Chondrocyte (in vitro differentiated cells): ENCODE measurements at regions not wholly inside any gene's neighbourhood (a gene's known extent, or its start where the extent isn't known, plus 50 kb on each side); places are given as distances from the start of the nearest gene placed in this dataset.

Source experiments
- DNase-seq: peaks from one replicate; pipeline ENCODE4 v3.0.0; 2021; ENCODE audit warnings: mixed read lengths, low spot score
- H3K27ac Mint-ChIP-seq: one replicate; pipeline ENCODE4 v1.8.0; 2021; ENCODE audit warnings: mild to moderate bottlenecking, moderate library complexity, mixed read lengths; ENCODE audit not compliant: unreplicated experiment
- H3K27me3 Mint-ChIP-seq: 2 replicates; pipeline ENCODE4 v1.8.0; 2021; ENCODE audit warnings: low read depth, mixed read lengths
- H3K36me3 Mint-ChIP-seq: 2 replicates; pipeline ENCODE4 v1.8.0; 2021; ENCODE audit warnings: low read depth, mixed read lengths
- H3K4me1 Mint-ChIP-seq: 2 replicates; pipeline ENCODE4 v1.8.0; 2021; ENCODE audit warnings: low read depth, mild to moderate bottlenecking, mixed read lengths
- H3K4me3 Mint-ChIP-seq: one replicate; pipeline ENCODE4 v1.8.0; 2021; ENCODE audit warnings: mild to moderate bottlenecking, moderate library complexity, mixed read lengths; ENCODE audit not compliant: unreplicated experiment
- H3K9me3 Mint-ChIP-seq: 2 replicates; pipeline ENCODE4 v1.8.0; 2021; ENCODE audit warnings: low read depth, mixed read lengths
- TF ChIP-seq, protein P1 (sequence below): fragments of 200-600 bp; sonication (generic); IDR thresholded peaks from 2 replicates; pipeline ENCODE4 v1.5.0; 2021; ENCODE audit warnings: antibody characterized with exemption, mild to moderate bottlenecking, moderate library complexity

DNA sequence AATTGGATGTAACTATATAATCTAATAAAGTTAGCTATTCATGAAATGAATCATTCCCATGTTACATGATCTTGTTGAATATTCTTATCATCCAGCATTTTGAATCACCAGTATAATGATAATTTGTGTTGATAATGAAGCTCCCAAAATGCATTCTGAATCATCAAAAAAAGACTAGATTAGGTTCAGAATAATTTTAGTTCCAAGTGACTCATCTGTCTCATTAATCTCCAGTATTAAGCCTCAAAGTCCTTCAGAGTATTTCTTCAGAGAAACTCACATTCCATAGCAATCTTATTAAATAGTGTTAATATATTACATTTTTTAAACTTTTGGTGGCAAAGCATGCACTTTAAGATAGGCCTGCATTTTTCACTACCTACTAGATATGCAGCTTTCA is 207.5 kb downstream of the SLITRK5 start:
- H3K27me3 Mint-ChIP-seq = no peaks in the 10 kb centered on the region
- no peak overlapping the region for H3K27ac Mint-ChIP-seq
- DNase-seq = no peak
- no peaks in the 10 kb centered on the region for H3K36me3 Mint-ChIP-seq
- TF ChIP-seq, protein P1, sequence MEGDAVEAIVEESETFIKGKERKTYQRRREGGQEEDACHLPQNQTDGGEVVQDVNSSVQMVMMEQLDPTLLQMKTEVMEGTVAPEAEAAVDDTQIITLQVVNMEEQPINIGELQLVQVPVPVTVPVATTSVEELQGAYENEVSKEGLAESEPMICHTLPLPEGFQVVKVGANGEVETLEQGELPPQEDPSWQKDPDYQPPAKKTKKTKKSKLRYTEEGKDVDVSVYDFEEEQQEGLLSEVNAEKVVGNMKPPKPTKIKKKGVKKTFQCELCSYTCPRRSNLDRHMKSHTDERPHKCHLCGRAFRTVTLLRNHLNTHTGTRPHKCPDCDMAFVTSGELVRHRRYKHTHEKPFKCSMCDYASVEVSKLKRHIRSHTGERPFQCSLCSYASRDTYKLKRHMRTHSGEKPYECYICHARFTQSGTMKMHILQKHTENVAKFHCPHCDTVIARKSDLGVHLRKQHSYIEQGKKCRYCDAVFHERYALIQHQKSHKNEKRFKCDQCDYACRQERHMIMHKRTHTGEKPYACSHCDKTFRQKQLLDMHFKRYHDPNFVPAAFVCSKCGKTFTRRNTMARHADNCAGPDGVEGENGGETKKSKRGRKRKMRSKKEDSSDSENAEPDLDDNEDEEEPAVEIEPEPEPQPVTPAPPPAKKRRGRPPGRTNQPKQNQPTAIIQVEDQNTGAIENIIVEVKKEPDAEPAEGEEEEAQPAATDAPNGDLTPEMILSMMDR = no peak
- no peak overlapping the region for H3K4me3 Mint-ChIP-seq
- no peaks in the 10 kb centered on the region for H3K4me1 Mint-ChIP-seq
- H3K9me3 Mint-ChIP-seq = no peaks in the 10 kb centered on the region

DNA sequence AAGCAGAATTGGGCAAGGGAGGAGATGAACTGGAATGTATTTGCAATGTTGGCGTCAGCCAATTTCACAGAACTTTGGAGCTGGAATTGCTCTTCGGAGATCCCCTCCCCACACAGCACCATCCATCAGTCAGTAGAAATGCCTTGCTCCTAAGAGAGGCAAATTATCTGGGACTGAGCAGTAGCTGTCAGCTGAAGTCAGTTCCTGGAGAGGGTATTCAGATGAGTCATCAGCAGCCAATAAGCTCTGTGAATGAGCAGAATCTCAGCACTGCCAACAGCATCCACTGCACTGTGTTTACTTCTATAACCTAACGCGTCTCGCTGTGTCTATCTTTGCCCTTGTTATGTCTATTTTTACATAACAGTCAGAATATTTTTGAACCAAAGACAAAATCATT is 213.7 kb downstream of the SLITRK5 start:
- no peak for DNase-seq
- Mint-ChIP-seq H3K27me3 (no peaks in the 10 kb centered on the region), H3K4me3 (no peak overlapping the region), H3K4me1 (no peaks in the 10 kb centered on the region), H3K36me3 (no peaks in the 10 kb centered on the region), H3K27ac (no peak overlapping the region), H3K9me3 (no peaks in the 10 kb centered on the region)
- TF ChIP-seq, protein P1 = no peak

DNA sequence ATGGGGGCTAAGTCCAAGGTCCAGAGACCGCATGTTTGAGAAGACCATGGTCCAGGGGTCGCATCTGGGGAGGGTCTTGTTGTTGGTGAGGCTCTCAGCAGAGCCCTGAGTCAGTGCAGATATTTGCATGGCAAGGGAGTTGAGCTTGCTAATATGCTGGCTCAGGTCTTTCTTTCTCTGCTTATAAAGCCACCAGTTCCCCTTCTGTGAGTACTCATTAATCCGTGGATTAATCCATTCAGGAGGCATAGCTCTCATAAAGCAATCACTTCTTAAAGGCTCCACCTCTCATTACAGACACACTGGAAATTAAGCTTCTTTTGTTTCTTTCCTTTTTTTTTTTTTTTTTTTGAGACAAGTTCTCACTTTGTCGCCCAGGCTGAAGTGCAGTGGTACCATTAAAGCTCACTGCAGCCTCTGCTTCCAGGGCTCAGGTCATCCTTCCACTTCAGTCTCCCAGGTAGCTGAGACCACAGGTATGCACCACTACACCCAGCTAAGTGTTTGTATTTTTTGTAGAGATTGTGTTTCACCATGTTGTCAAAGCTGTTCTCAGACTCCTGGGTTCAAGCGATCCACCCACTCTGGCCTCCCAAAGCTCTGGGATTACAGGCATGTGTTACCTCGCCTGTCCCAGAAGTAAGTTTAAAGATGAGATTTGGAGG is 216.4 kb downstream of the SLITRK5 start:
- TF ChIP-seq, protein P1 = no peak
- Mint-ChIP-seq H3K27ac (no peak overlapping the region), H3K9me3 (no peaks in the 10 kb centered on the region), H3K4me1 (no peaks in the 10 kb centered on the region), H3K4me3 (no peak overlapping the region), H3K27me3 (no peaks in the 10 kb centered on the region), H3K36me3 (no peaks in the 10 kb centered on the region)
- DNase-seq = no peak

DNA sequence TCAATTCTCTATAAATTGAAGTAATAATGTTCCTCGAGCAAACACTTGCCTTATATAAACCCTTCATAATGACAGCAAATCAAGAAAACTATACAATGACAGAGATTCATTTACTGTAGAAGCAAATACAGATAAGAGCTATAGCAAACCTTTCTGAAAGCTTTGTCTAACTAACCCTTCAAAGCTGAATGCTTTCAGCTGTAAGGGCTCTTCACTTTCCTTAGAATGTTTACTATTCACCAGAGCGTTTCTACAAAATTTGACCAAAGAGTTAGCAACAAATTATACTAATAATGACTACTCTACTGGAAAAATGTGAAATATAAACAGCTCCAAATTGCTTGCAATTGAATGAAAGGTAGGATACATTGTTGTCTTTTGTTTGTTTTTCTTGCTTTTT is 218.1 kb downstream of the SLITRK5 start:
- no peak overlapping the region for H3K4me3 Mint-ChIP-seq
- no peaks in the 10 kb centered on the region for H3K9me3 Mint-ChIP-seq
- H3K27ac Mint-ChIP-seq = no peak overlapping the region
- H3K27me3 Mint-ChIP-seq = no peaks in the 10 kb centered on the region
- TF ChIP-seq, protein P1 = no peak
- no peak for DNase-seq
- H3K36me3 Mint-ChIP-seq = no peaks in the 10 kb centered on the region
- no peaks in the 10 kb centered on the region for H3K4me1 Mint-ChIP-seq

DNA sequence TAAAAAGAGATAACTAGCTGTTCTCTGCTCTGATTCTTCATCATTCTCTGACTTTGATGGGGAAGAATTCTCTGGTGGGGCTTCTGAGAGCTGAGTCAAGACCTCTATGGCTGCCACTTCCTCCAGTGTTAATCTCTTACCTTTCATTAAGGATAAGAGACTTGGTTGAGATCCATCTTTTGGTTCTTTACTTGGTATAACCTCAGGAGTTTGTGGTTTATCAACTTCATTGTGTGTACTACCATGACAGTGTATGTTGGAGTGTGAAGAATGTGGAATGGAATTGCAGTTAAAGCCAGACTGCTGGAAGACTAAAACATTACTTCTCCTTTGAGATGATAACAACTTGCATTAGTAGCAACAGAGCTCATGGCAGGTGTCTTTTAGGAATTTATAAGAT is 222.0 kb downstream of the SLITRK5 start:
- Mint-ChIP-seq H3K36me3 (no peaks in the 10 kb centered on the region), H3K4me3 (no peak overlapping the region), H3K27ac (no peak overlapping the region), H3K27me3 (no peaks in the 10 kb centered on the region), H3K9me3 (no peaks in the 10 kb centered on the region), H3K4me1 (no peaks in the 10 kb centered on the region)
- TF ChIP-seq, protein P1 = no peak
- DNase-seq = no peak
